HG03135 (cell line): ENCODE measurements at regions not wholly inside any gene's neighbourhood (a gene's known extent, or its start where the extent isn't known, plus 50 kb on each side); places are given as distances from the start of the nearest gene placed in this dataset.
"Not testable (repeated sequence)": the region's sequence is repeated elsewhere in the genome, so short reads cannot be mapped to it uniquely, and the experiment has no call there.

Experiments used
- ATAC-seq: cut with Tn5 transposase; IDR thresholded peaks from one replicate; pipeline ENCODE4 v1.9.1; 2021; ENCODE audit warnings: mild to moderate bottlenecking, moderate library complexity; ENCODE audit not compliant: unreplicated experiment

- no peak for ATAC-seq
Measured at GRCh38 chr9:32011049-32011448, 373.4 kb upstream of the ACO1 start.

- no peak for ATAC-seq
Measured at GRCh38 chr9:32015795-32016194, 368.6 kb upstream of the ACO1 start.

GRCh38 chr9:32045513-32045912 lies 338.9 kb upstream of the ACO1 start:
- ATAC-seq: no peak

DNA sequence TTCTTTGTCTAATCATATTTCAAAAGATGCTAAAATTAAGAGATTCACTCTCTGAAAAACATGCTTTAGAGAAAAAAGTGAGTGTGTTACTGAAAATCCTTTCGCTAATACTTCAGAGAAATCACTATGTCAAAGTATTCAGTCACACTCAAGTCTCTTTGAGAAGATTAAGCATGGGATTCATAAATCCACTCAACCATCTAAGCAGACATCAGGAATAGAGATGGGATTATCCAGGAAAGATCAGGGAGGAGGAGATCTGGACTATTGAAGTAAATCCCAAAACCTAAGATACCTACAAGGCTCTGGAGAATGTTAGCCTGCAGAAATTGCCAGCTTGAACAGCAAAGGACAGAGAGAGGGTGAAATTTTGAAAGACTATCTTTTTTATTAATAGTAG lies 317.2 kb upstream of the ACO1 start:
- no peak for ATAC-seq

- ATAC-seq: no peak
Measured at GRCh38 chr9:32069169-32069813, 315.2 kb upstream of the ACO1 start.

- ATAC-seq: no peak
Measured at GRCh38 chr9:32069969-32070368, 314.5 kb upstream of the ACO1 start.

- ATAC-seq: no peak
Measured at GRCh38 chr9:32072570-32072969, 311.9 kb upstream of the ACO1 start.

- ATAC-seq: no peak
Measured at GRCh38 chr9:32092031-32092430, 292.4 kb upstream of the ACO1 start.

DNA sequence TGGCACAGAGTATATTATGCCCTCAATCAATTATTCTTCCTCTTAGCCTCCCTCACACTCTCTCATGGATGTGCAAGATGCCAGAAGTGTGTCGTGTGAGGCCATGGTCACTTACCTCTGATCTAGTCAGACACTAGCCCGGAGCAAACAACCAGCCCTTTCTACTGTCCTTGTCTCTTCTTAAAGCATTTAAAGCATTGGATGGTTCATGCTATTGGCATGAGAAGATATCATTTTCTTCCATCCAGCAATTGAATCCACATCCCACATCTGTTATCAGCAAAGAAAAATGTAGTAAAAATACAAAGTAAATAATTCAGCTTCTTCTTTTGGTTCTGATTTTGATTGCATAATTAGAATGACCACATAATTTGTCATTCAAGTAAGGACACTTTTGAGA lies 267.2 kb upstream of the ACO1 start:
- no peak for ATAC-seq

GRCh38 chr9:32128546-32128945 lies 255.9 kb upstream of the ACO1 start:
- no peak for ATAC-seq

DNA sequence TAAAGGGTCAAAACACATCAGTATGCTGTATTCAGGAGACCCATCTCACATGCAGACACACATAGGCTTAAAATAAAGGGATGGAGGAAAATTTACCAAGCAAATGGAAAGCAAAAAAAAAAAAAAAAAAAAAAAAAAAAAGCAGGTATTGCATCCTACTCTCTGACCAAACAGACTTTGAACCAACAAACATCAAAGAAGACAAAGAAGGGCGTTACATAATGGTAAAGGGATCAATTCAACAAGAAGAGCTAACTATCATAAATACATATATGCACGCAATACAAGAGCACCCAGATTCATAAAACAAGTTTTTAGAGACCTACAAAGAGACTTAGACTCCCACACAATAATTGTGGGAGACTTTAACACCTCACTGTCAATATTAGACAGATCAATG lies 253.7 kb upstream of the ACO1 start:
- not testable (repeated sequence) for ATAC-seq

- no peak for ATAC-seq
Measured at GRCh38 chr9:32136700-32137339, 247.6 kb upstream of the ACO1 start.

DNA sequence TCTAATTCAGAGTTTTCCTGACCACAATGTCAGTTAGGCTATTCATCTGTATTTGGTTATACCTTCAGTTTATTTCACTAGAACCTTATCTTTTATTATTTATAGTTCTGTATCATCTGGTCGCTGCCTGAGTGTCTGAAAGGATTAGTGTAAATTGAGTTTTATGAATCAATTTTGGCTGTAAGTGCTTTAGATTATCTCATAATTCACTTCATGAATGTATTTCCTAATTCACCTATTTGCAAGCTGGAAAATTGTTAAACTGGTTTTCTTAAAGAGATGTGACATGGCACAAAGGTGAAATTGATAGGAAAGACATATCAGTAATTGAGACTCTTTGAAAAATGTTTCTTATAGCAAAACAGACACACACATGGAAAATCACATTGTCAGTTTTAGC lies 242.4 kb upstream of the ACO1 start:
- ATAC-seq: no peak

GRCh38 chr9:32148553-32148952 lies 235.9 kb upstream of the ACO1 start:
- ATAC-seq: not testable (repeated sequence)

GRCh38 chr9:32161209-32161608 lies 223.2 kb upstream of the ACO1 start:
- ATAC-seq: no peak

- peak; percentile 55 for ATAC-seq
Measured at GRCh38 chr9:32161720-32162119, 222.7 kb upstream of the ACO1 start.

DNA sequence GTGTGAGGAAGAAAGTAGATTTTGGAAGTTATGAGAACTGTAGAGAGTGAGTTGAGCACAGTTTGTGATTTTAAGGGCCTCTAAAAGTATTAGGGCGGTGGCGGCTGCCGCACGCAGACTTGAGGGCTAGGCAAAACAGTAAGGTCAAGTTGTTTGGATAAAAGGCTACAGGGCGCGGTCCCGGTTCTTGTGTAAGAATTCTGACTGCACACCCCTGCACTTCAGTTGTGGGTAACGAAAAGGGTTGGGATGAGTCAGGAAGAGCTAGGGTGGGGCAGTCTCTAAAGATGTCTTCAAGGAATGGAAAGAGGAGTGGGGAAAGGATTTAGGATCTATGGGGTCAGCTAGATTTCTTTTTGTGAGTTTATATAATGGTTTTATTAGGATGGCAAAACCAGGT lies 218.1 kb upstream of the ACO1 start:
- ATAC-seq: not testable (repeated sequence)

GRCh38 chr9:32171339-32171738 lies 213.1 kb upstream of the ACO1 start:
- ATAC-seq: no peak

- no peak for ATAC-seq
Measured at GRCh38 chr9:32172256-32172655, 212.2 kb upstream of the ACO1 start.

DNA sequence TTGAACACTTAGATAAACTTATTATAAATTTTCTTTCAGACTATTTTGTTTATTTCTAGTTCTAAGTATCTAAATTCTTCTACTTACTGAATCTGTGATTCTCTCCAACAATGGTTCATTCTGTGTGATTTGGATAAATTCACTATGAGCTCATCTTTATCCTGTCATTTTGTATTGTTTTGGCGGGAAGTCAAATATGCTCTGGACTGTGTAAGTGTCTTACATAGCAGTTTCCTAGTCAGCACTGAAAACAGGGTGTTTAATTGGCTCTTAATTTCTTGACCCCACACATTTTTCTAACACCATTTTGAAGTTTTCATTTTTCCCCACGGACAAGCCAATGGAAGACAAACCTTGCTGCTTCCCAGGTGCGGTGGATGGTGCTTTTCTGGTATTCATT lies 207.0 kb upstream of the ACO1 start:
- ATAC-seq: no peak

GRCh38 chr9:32180597-32180996 lies 203.8 kb upstream of the ACO1 start:
- no peak for ATAC-seq

GRCh38 chr9:32200241-32200640 lies 184.2 kb upstream of the ACO1 start:
- ATAC-seq: no peak

DNA sequence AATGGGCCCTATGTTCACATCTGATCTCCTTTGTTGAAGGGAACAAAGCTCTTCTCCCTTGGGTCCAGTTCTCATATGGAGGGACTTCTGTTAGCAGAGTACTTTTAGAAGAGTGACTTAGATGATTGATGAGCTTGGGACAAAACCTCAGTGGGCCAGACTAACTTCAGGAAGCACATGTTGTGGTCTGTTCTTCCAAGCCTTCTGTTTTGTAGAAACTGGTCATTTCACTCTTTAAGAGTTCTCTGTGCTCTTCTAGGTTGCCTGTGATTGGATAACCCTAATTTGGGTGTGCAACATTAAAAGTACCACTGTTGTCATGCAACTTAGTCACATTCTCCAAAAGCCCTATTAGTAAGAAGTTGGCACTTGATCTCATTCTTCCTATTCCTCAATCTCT lies 183.5 kb upstream of the ACO1 start:
- ATAC-seq: no peak
